K562 (cell line): ENCODE measurements at regions not wholly inside any gene's neighbourhood (a gene's known extent, or its start where the extent isn't known, plus 50 kb on each side); places are given as distances from the start of the nearest gene placed in this dataset.

Experiments
- ATAC-seq: fragments of 200-7000 bp; cut with Tn5 transposase; 3 replicates; pipeline ENCODE4 v1.9.1; 2020; ENCODE audit warnings: moderate library complexity
- BruUV-seq: library from RNA; stranded (reverse); fragments of 400-500 nt; replicated peaks from 2 replicates; lab custom pipeline; 2021; lab: Mats Ljungman, UMichigan
- CTCF ChIA-PET: fragments of 300-600 bp; formaldehyde crosslinking; extraction: SDS; loops from one replicate; lab custom pipeline; 2021; ENCODE audit warnings: low intra/inter-chr PET ratio; lab: Yijun Ruan, JAX
- POLR2A ChIA-PET: fragments of 300-600, 350-650 bp; sonication (Branson Sonifier 250); formaldehyde crosslinking; extraction: SDS; loops from one replicate; lab custom pipeline; 2021; ENCODE audit warnings: antibody characterized with exemption, inconsistent platforms; lab: Yijun Ruan, JAX
- DNase-seq, 4 experiments: peaks; one replicate each; pipeline versions ENCODE4 v3.0.0 to v3.0.0-alpha.2; 2011 to 2018; ENCODE audit warnings: low spot score in 3 of 4, mixed read lengths in 3 of 4; ENCODE audit errors: extremely low read depth in 1 of 4
- FAIRE-seq: peaks from 2 replicates; lab custom pipeline; 2011; peaks lifted over from hg19 to GRCh38; lab: Jason Lieb, UNC
- H2AFZ ChIP-seq: 2 replicates; pipeline ENCODE4 v1.6.0; 2011; ENCODE audit warnings: low read depth, low read length, control low read depth, inconsistent platforms
- H3K27ac ChIP-seq: fragments of 200-600 bp; 3 replicates; pipeline ENCODE4 v1.8.0; 2011; ENCODE audit warnings: low read depth, mild to moderate bottlenecking, control low read depth, inconsistent platforms, low read length, moderate library complexity, mixed read lengths; ENCODE audit errors: extremely low read depth
- H3K27me3 ChIP-seq, 2 experiments: fragments of 300-600 bp in 1 of 2; 2 replicates in 1 of 2; 3 replicates in 1 of 2; pipeline versions ENCODE4 v1.6.0 to v1.8.0; 2011; ENCODE audit warnings: inconsistent platforms in 2 of 2, low read length in 2 of 2, mild to moderate bottlenecking in 1 of 2, mixed read lengths in 1 of 2, moderate library complexity in 1 of 2; ENCODE audit not compliant: control insufficient read depth in 2 of 2, insufficient read depth in 2 of 2
- H3K36me3 ChIP-seq: fragments of 300-600 bp; 3 replicates; pipeline ENCODE4 v1.8.0; 2011; ENCODE audit warnings: mild to moderate bottlenecking, low read length, inconsistent platforms; ENCODE audit not compliant: control insufficient read depth, insufficient read depth
- H3K4me1 ChIP-seq, 2 experiments: fragments of 200-600 bp in 1 of 2; replicated peaks in 1 of 2; 2 replicates in 1 of 2; 3 replicates in 1 of 2; pipeline versions ENCODE4 v1.5.1 to v1.8.0; 2011; ENCODE audit warnings: inconsistent platforms in 2 of 2, low read length in 2 of 2, mild to moderate bottlenecking in 1 of 2, mixed read lengths in 1 of 2, moderate library complexity in 1 of 2; ENCODE audit not compliant: control insufficient read depth in 2 of 2, insufficient read depth in 2 of 2
- H3K4me2 ChIP-seq: 2 replicates; pipeline ENCODE4 v1.6.1; 2011; ENCODE audit warnings: low read length, control low read depth, inconsistent platforms, mixed read lengths; ENCODE audit not compliant: insufficient read depth
- H3K4me3 ChIP-seq: fragments of 200-600 bp; sonication (generic), shearing (Covaris generic); 2 replicates; pipeline ENCODE4 v1.5.1; 2016; ENCODE audit warnings: control low read depth, inconsistent platforms
- H3K79me2 ChIP-seq: fragments of 200-600 bp; 3 replicates; pipeline ENCODE4 v1.8.0; 2011; ENCODE audit warnings: low read length, inconsistent platforms; ENCODE audit not compliant: control insufficient read depth, insufficient read depth
- H3K9ac ChIP-seq, 2 experiments: 2 replicates each; pipeline versions ENCODE4 v1.6.0 to v1.6.1; 2011; ENCODE audit warnings: low read depth in 2 of 2, low read length in 2 of 2, control low read depth in 1 of 2, inconsistent platforms in 1 of 2, mild to moderate bottlenecking in 1 of 2, mixed read lengths in 1 of 2; ENCODE audit not compliant: insufficient read depth in 1 of 2
- H3K9me1 ChIP-seq: one replicate; pipeline ENCODE4 v1.6.0; 2011; ENCODE audit warnings: inconsistent platforms, mild to moderate bottlenecking, low read length, moderate library complexity; ENCODE audit not compliant: control insufficient read depth, insufficient read depth
- H3K9me3 ChIP-seq: replicated peaks from 2 replicates; pipeline ENCODE4 v1.5.1; 2011; ENCODE audit warnings: low read depth, low read length, inconsistent platforms; ENCODE audit not compliant: control insufficient read depth, insufficient read depth
- H4K20me1 ChIP-seq: replicated peaks from 2 replicates; pipeline ENCODE4 v1.6.1; 2011; ENCODE audit warnings: low read length, inconsistent platforms, mixed read lengths; ENCODE audit not compliant: control insufficient read depth, insufficient read depth
- ESRRB ChIP-seq: fragments of 250-450 bp; sonication (Bioruptor Pico); IDR thresholded peaks from 2 replicates; pipeline ENCODE4 v1.5.0; 2020; ENCODE audit warnings: mild to moderate bottlenecking, moderate library complexity, borderline replicate concordance
- MBD2 ChIP-seq: sonication (generic); IDR thresholded peaks from 2 replicates; pipeline ENCODE4 v1.6.1; 2016; ENCODE audit warnings: low read depth, borderline replicate concordance
- MED1 ChIP-seq: sonication (generic); formaldehyde crosslinking; IDR thresholded peaks from 2 replicates; pipeline ENCODE4 v1.8.1; 2023; ENCODE audit warnings: missing genetic modification reagents, borderline replicate concordance
- RNF219 ChIP-seq: fragments of 250-450 bp; sonication (Bioruptor Pico); IDR thresholded peaks from 2 replicates; pipeline ENCODE4 v1.5.0; 2022; ENCODE audit warnings: mild to moderate bottlenecking
- ZKSCAN8 ChIP-seq: fragments of 200-800 bp; sonication (Bioruptor generic); IDR thresholded peaks from 2 replicates; pipeline ENCODE4 v1.6.1; 2016; ENCODE audit warnings: missing genetic modification characterization, missing compliant biosample characterization
- ZNF197 ChIP-seq: fragments of 200-800 bp; sonication (Bioruptor generic); IDR thresholded peaks from 2 replicates; pipeline ENCODE4 v1.6.1; 2016; ENCODE audit warnings: low read depth, missing genetic modification characterization, missing compliant biosample characterization
- ZNF431 ChIP-seq: sonication (generic); formaldehyde crosslinking; IDR thresholded peaks from 2 replicates; pipeline ENCODE4 v1.8.0; 2022; ENCODE audit warnings: mild to moderate bottlenecking, missing genetic modification reagents
- ZNF57 ChIP-seq: fragments of 450-650 bp; formaldehyde crosslinking; IDR thresholded peaks from 2 replicates; pipeline ENCODE4 v1.4.0; 2020; ENCODE audit warnings: mild to moderate bottlenecking, moderate library complexity
- ZNF717 ChIP-seq: fragments of 250-450 bp; sonication (Bioruptor Pico); IDR thresholded peaks from 2 replicates; pipeline ENCODE4 v1.5.0; 2021
- WGBS: fragments of 100-300 bp; shearing (Covaris generic); methylation state at CpG from one replicate; pipeline ENCODE4 v1.1.6; 2016; ENCODE audit warnings: low coverage, mixed read lengths; ENCODE audit not compliant: insufficient coverage; ENCODE audit errors: missing lambda C conversion rate; 5-methylcytosine and 5-hydroxymethylcytosine counted together
- in situ Hi-C: fragments of 300-500 bp; cut with MboI; formaldehyde crosslinking; loops from 4 replicates; pipeline ENCODE4 v1.15.0; 2018; ENCODE audit warnings: inconsistent platforms, mixed read lengths
- intact Hi-C: fragments of 100-400 bp; cut with micrococcal nuclease; formaldehyde crosslinking; loops from 2 replicates; pipeline ENCODE4 v1.14.2; 2022

GRCh38 chr7:51965454-51965853 lies 648.8 kb upstream of the COBL start:
- intact Hi-C loops (no loop called here), in situ Hi-C loops (no loop called here)
- ATAC-seq, result no peak
- no peak overlapping the region for H3K4me3 ChIP-seq
- H3K36me3 ChIP-seq, result no peaks in the 10 kb centered on the region
- no peak for DNase-seq
- WGBS, result 0% methylated on average over 5 of the region's 5 CpGs
- no peaks in the 10 kb centered on the region for H3K4me1 ChIP-seq
- CTCF ChIA-PET, result no interaction called here
- no TSS peak for BruUV-seq
- no peak for TF ChIP-seq ZNF717 (CRISPR knock-in tag)
- TF ChIP-seq ZNF57 (CRISPR knock-in tag), result no peak
- TF ChIP-seq ESRRB (CRISPR knock-in tag), result no peak
- no peak for TF ChIP-seq ZNF431
- TF ChIP-seq ZKSCAN8 (CRISPR knock-in tag), result no peak
- no peak for TF ChIP-seq MED1
- TF ChIP-seq RNF219 (CRISPR knock-in tag), result no peak
- no peak for TF ChIP-seq MBD2
- no peak for TF ChIP-seq ZNF197 (CRISPR knock-in tag)
- H3K79me2 ChIP-seq, result no peaks in the 10 kb centered on the region
- no peak overlapping the region for H2AFZ ChIP-seq
- H3K9me3 ChIP-seq, result no peaks in the 10 kb centered on the region
- FAIRE-seq, result no peak
- H4K20me1 ChIP-seq, result no peaks in the 10 kb centered on the region
- no peaks in the 10 kb centered on the region for H3K27me3 ChIP-seq
- H3K9ac ChIP-seq, result no peak overlapping the region
- no peak overlapping the region for H3K27ac ChIP-seq
- POLR2A ChIA-PET, result no interaction called here
- no peaks in the 10 kb centered on the region for H3K9me1 ChIP-seq
- H3K4me2 ChIP-seq, result no peak overlapping the region
